ENCODE measurements at regions not wholly inside any gene's neighbourhood (a gene's known extent, or its start where the extent isn't known, plus 50 kb on each side); places are given as distances from the start of the nearest gene placed in this dataset.
"Not testable (repeated sequence)": the region's sequence is repeated elsewhere in the genome, so short reads cannot be mapped to it uniquely, and the experiment has no call there.

GRCh38 chr7:136389933-136390332, 412.8 kb upstream of the MTPN start:
- H3K27me3 Mint-ChIP-seq, result no peaks in the 10 kb centered on the region
- CTCF ChIA-PET (ENCODE audit: partially characterized antibody), result no interaction called here
- POLR2A ChIA-PET (ENCODE audit: partially characterized antibody), result no interaction called here
- no peak overlapping the region for H3K4me3 ChIP-seq (ENCODE audit: low read length in 2 of 2)
- no peak overlapping the region for H3K27ac ChIP-seq (ENCODE audit: low read depth, low read length)
- intact Hi-C loops (cut with micrococcal nuclease), result no loop called here
- no peaks in the 10 kb centered on the region for H3K4me1 ChIP-seq (ENCODE audit: insufficient read depth, low read length)
- H3K36me3 Mint-ChIP-seq, result no peaks in the 10 kb centered on the region
- H3K27me3 ChIP-seq (ENCODE audit: insufficient read depth, low read length), result no peaks in the 10 kb centered on the region
- DNase-seq, result no peak
- H3K36me3 ChIP-seq (ENCODE audit: insufficient read depth, low read length), result no peaks in the 10 kb centered on the region
- no peak overlapping the region for H3K27ac Mint-ChIP-seq
- no peaks in the 10 kb centered on the region for H3K9me3 ChIP-seq (ENCODE audit: control insufficient read depth in 1 of 2, low read length in 2 of 2)
- H3K4me1 Mint-ChIP-seq, result no peaks in the 10 kb centered on the region
- no peak overlapping the region for H3K4me3 Mint-ChIP-seq
- H3K9me3 Mint-ChIP-seq, result peaks cover 0 to 4% (median 0%) of the 10 kb centered on the region in 8 donors

- no peaks in the 10 kb centered on the region for H3K4me1 Mint-ChIP-seq
- no peaks in the 10 kb centered on the region for H3K27me3 Mint-ChIP-seq
- intact Hi-C loops (cut with micrococcal nuclease), result no loop called here
- H3K27ac ChIP-seq (ENCODE audit: low read depth, low read length), result no peak overlapping the region
- ChIA-PET POLR2A (ENCODE audit: partially characterized antibody) (no interaction called here), CTCF (ENCODE audit: partially characterized antibody) (no interaction called here)
- no peaks in the 10 kb centered on the region for H3K36me3 ChIP-seq (ENCODE audit: insufficient read depth, low read length)
- no peak overlapping the region for H3K27ac Mint-ChIP-seq
- peaks cover 0 to 2% (median 0%) of the 10 kb centered on the region in 8 donors for H3K9me3 Mint-ChIP-seq
- H3K4me3 ChIP-seq (ENCODE audit: low read length in 2 of 2), result no peak overlapping the region
- no peaks in the 10 kb centered on the region for H3K4me1 ChIP-seq (ENCODE audit: insufficient read depth, low read length)
- no peaks in the 10 kb centered on the region for H3K36me3 Mint-ChIP-seq
- H3K27me3 ChIP-seq (ENCODE audit: insufficient read depth, low read length), result no peaks in the 10 kb centered on the region
- H3K9me3 ChIP-seq (ENCODE audit: control insufficient read depth in 1 of 2, low read length in 2 of 2), result no peaks in the 10 kb centered on the region
- DNase-seq, result no peak
- H3K4me3 Mint-ChIP-seq, result peak overlapping the region in 1 of 8 donors; percentile 66
Observed at GRCh38 chr7:136386876-136387275, 409.7 kb upstream of the MTPN start.

GRCh38 chr7:136371409-136371808, 394.2 kb upstream of the MTPN start:
- H3K27ac ChIP-seq (ENCODE audit: low read depth, low read length); H3K27ac Mint-ChIP-seq; H3K4me3 ChIP-seq (ENCODE audit: low read length in 2 of 2); H3K36me3 ChIP-seq (ENCODE audit: insufficient read depth, low read length); CTCF ChIA-PET (ENCODE audit: partially characterized antibody); H3K4me3 Mint-ChIP-seq; H3K27me3 ChIP-seq (ENCODE audit: insufficient read depth, low read length); H3K4me1 Mint-ChIP-seq; POLR2A ChIA-PET (ENCODE audit: partially characterized antibody); intact Hi-C loops (cut with micrococcal nuclease); H3K27me3 Mint-ChIP-seq; H3K4me1 ChIP-seq (ENCODE audit: insufficient read depth, low read length); DNase-seq; H3K9me3 ChIP-seq (ENCODE audit: control insufficient read depth in 1 of 2, low read length in 2 of 2); H3K36me3 Mint-ChIP-seq: not testable (repeated sequence)
- H3K9me3 Mint-ChIP-seq, result peaks cover 0 to 11% (median 2%) of the 10 kb centered on the region in 8 donors

GRCh38 chr7:136370137-136370536, 393.0 kb upstream of the MTPN start:
- Histone ChIP-seq H3K27me3 (ENCODE audit: insufficient read depth, low read length) (no peaks in the 10 kb centered on the region), H3K9me3 (ENCODE audit: control insufficient read depth in 1 of 2, low read length in 2 of 2) (no peaks in the 10 kb centered on the region), H3K36me3 (ENCODE audit: insufficient read depth, low read length) (no peaks in the 10 kb centered on the region), H3K4me1 (ENCODE audit: insufficient read depth, low read length) (no peaks in the 10 kb centered on the region), H3K4me3 (ENCODE audit: low read length in 2 of 2) (no peak overlapping the region), H3K27ac (ENCODE audit: low read depth, low read length) (no peak overlapping the region)
- peak in 1 of 5 donors; percentile 9 for DNase-seq
- Mint-ChIP-seq H3K4me1 (no peaks in the 10 kb centered on the region), H3K4me3 (no peak overlapping the region), H3K36me3 (no peaks in the 10 kb centered on the region), H3K27ac (no peak overlapping the region), H3K9me3 (peaks cover 0 to 11% (median 2%) of the 10 kb centered on the region in 8 donors), H3K27me3 (no peaks in the 10 kb centered on the region)
- ChIA-PET CTCF (ENCODE audit: partially characterized antibody) (no interaction called here), POLR2A (ENCODE audit: partially characterized antibody) (no interaction called here)
- intact Hi-C loops (cut with micrococcal nuclease), result no loop called here

- no peak for DNase-seq
- Histone ChIP-seq H3K27me3 (ENCODE audit: insufficient read depth, low read length) (no peaks in the 10 kb centered on the region), H3K36me3 (ENCODE audit: insufficient read depth, low read length) (no peaks in the 10 kb centered on the region), H3K9me3 (ENCODE audit: control insufficient read depth in 1 of 2, low read length in 2 of 2) (no peaks in the 10 kb centered on the region), H3K4me3 (ENCODE audit: low read length in 2 of 2) (no peak overlapping the region), H3K4me1 (ENCODE audit: insufficient read depth, low read length) (no peaks in the 10 kb centered on the region), H3K27ac (ENCODE audit: low read depth, low read length) (no peak overlapping the region)
- H3K4me1 Mint-ChIP-seq, result no peaks in the 10 kb centered on the region
- intact Hi-C loops (cut with micrococcal nuclease), result no loop called here
- no peaks in the 10 kb centered on the region for H3K27me3 Mint-ChIP-seq
- ChIA-PET CTCF (ENCODE audit: partially characterized antibody) (no interaction called here), POLR2A (ENCODE audit: partially characterized antibody) (no interaction called here)
- H3K27ac Mint-ChIP-seq, result no peak overlapping the region
- no peak overlapping the region for H3K4me3 Mint-ChIP-seq
- H3K9me3 Mint-ChIP-seq, result peaks cover 0 to 11% (median 2%) of the 10 kb centered on the region in 8 donors
- H3K36me3 Mint-ChIP-seq, result no peaks in the 10 kb centered on the region
Observed at GRCh38 chr7:136369225-136369624, 392.1 kb upstream of the MTPN start.

- POLR2A ChIA-PET (ENCODE audit: partially characterized antibody), result no interaction called here
- Histone ChIP-seq H3K4me1 (ENCODE audit: insufficient read depth, low read length) (no peaks in the 10 kb centered on the region), H3K27me3 (ENCODE audit: insufficient read depth, low read length) (no peaks in the 10 kb centered on the region), H3K4me3 (ENCODE audit: low read length in 2 of 2) (no peak overlapping the region), H3K9me3 (ENCODE audit: control insufficient read depth in 1 of 2, low read length in 2 of 2) (no peaks in the 10 kb centered on the region), H3K36me3 (ENCODE audit: insufficient read depth, low read length) (no peaks in the 10 kb centered on the region), H3K27ac (ENCODE audit: low read depth, low read length) (no peak overlapping the region)
- no peaks in the 10 kb centered on the region for H3K27me3 Mint-ChIP-seq
- DNase-seq, result no peak
- no peaks in the 10 kb centered on the region for H3K4me1 Mint-ChIP-seq
- CTCF ChIA-PET (ENCODE audit: partially characterized antibody), result no interaction called here
- H3K4me3 Mint-ChIP-seq, result no peak overlapping the region
- H3K9me3 Mint-ChIP-seq, result peaks cover 3 to 10% (median 7%) of the 10 kb centered on the region in 8 donors
- no peak overlapping the region for H3K27ac Mint-ChIP-seq
- intact Hi-C loops (cut with micrococcal nuclease), result no loop called here
- H3K36me3 Mint-ChIP-seq, result no peaks in the 10 kb centered on the region
Observed at GRCh38 chr7:136359333-136359903, 382.3 kb upstream of the MTPN start.

- intact Hi-C loops (cut with micrococcal nuclease), result no loop called here
- ChIA-PET POLR2A (ENCODE audit: partially characterized antibody) (no interaction called here), CTCF (ENCODE audit: partially characterized antibody) (interaction anchor here (1.3 kb wide), 1 partner anchor 26 kb away, joined by 3 read pairs; no protein-coding TSS in a partner anchor)
- no peak overlapping the region for H3K4me3 Mint-ChIP-seq
- no peak overlapping the region for H3K4me3 ChIP-seq (ENCODE audit: low read length in 2 of 2)
- H3K36me3 Mint-ChIP-seq, result no peaks in the 10 kb centered on the region
- H3K4me1 ChIP-seq (ENCODE audit: insufficient read depth, low read length), result no peaks in the 10 kb centered on the region
- H3K27ac ChIP-seq (ENCODE audit: low read depth, low read length), result no peak overlapping the region
- H3K27ac Mint-ChIP-seq, result no peak overlapping the region
- H3K36me3 ChIP-seq (ENCODE audit: insufficient read depth, low read length), result no peaks in the 10 kb centered on the region
- no peaks in the 10 kb centered on the region for H3K27me3 Mint-ChIP-seq
- no peaks in the 10 kb centered on the region for H3K9me3 ChIP-seq (ENCODE audit: control insufficient read depth in 1 of 2, low read length in 2 of 2)
- H3K4me1 Mint-ChIP-seq, result no peaks in the 10 kb centered on the region
- no peaks in the 10 kb centered on the region for H3K27me3 ChIP-seq (ENCODE audit: insufficient read depth, low read length)
- H3K9me3 Mint-ChIP-seq, result peaks cover 0 to 8% (median under 1%) of the 10 kb centered on the region in 8 donors
- no peak for DNase-seq
Observed at GRCh38 chr7:136353287-136353686, 376.1 kb upstream of the MTPN start.

Data from CD4-positive, alpha-beta memory T cell (primary cell).